ENCODE measurements at regions not wholly inside any gene's neighbourhood (a gene's known extent, or its start where the extent isn't known, plus 50 kb on each side); places are given as distances from the start of the nearest gene placed in this dataset.

DNA sequence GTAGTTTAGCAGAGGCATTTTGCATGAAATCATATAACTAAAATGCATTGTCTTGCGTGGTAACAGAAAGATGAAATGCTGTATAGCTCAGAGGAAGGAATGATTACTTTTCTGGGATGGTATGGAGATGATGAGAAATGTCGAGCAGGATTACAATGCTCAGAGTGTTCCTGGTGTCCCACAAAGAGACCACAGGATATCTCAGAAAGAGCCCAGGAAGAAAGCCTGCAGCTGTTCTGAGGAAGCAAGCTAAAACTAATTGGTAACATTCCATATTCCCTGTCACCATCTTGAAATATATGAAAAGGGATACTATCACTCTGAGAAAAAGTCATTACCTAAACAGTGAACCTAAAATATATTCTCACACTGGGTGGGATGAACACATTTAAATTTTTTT, 233.1 kb downstream of the POU4F1 start:
- no peak for TF ChIP-seq EZH2phosphoT487 (IDR thresholded peaks at IDR 0.05; ENCODE audit: insufficient read depth, low read depth)
- TF ChIP-seq EZH2 (IDR thresholded peaks at IDR 0.05; ENCODE audit: insufficient read depth, poor library complexity, severe bottlenecking) = no peak

All from GM23248 (cell line).